Endometrium (tissue), 2 donors: ENCODE measurements at regions not wholly inside any gene's neighbourhood (a gene's known extent, or its start where the extent isn't known, plus 50 kb on each side); places are given as distances from the start of the nearest gene placed in this dataset.
"Not testable (repeated sequence)": the region's sequence is repeated elsewhere in the genome, so short reads cannot be mapped to it uniquely, and the experiment has no call there.

ENCODE experiments used
- FAIRE-seq: peaks from 2 replicates; lab custom pipeline; 2012; peaks lifted over from hg19 to GRCh38; lab: Jason Lieb, UNC
- donor health status: control.
- donor health status: control.

DNA sequence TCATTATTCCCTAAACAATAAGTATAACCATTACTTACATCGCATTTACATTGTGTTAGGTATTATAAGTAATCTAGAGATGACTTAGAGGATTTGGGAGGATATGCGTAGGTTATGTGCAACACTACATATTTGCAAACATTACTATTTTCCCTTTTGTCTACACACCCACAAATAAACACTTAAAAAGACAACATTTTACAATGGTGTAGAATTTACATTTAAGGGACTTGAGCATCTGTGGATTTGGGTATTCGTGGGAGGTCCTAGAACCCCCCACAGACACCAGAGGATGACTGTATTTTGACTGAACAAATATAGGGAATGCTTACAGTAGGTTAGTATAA, 220.2 kb upstream of the MYO3A start:
- no peak for FAIRE-seq

GRCh38 chr10:25724241-25724640, 209.8 kb upstream of the MYO3A start:
- FAIRE-seq, result no peak

- FAIRE-seq, result no peak
These were observed 207.9 kb upstream of the MYO3A start for GRCh38 chr10:25725917-25726716.

GRCh38 chr10:25738776-25739175, 195.3 kb upstream of the MYO3A start:
- FAIRE-seq, result no peak

DNA sequence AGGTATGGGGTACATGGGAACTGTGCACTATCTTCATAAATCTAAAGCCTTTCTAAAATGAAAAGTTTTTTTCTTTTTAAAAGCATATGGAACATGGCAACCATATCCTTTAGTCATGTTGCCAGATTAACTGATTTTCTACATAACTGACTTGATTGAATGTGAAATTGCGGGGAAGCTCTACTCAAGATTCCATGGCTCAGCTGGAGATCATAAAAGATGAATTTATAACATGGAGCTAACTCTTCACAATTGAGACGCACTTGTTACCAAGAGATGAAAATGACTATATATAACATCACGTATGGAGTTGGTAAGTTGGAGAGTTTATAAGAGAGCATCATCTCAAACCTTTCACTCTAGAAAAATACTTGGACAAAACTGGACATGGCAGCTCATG, 190.2 kb upstream of the MYO3A start:
- no peak for FAIRE-seq

- FAIRE-seq, result no peak
These were observed 189.5 kb upstream of the MYO3A start for GRCh38 chr10:25744574-25744973.

DNA sequence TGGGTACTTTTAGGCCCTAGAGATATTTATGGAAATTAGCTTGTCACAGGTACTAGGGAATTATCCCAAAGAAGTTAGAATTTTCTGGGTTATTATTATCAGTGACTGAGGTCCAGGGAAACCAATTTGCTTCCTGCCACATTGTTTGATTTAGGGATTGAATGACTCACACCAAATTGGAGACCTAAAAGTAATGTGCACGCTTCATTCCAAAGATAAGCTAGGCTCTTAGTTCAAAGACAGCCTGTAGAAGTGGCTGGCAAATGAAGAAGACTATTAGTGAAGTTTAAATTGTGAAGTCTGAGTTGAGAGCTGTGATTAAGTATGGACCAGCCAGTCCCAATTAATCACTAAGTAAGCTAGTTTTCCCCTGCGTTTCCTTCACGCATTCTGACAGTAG, 188.1 kb upstream of the MYO3A start:
- FAIRE-seq, result no peak

- no peak for FAIRE-seq
These were observed 186.9 kb upstream of the MYO3A start for GRCh38 chr10:25747084-25747483.

- FAIRE-seq, result no peak
These were observed 185.5 kb upstream of the MYO3A start for GRCh38 chr10:25748509-25748908.

- FAIRE-seq, result no peak
These were observed 180.3 kb upstream of the MYO3A start for GRCh38 chr10:25753776-25754175.

DNA sequence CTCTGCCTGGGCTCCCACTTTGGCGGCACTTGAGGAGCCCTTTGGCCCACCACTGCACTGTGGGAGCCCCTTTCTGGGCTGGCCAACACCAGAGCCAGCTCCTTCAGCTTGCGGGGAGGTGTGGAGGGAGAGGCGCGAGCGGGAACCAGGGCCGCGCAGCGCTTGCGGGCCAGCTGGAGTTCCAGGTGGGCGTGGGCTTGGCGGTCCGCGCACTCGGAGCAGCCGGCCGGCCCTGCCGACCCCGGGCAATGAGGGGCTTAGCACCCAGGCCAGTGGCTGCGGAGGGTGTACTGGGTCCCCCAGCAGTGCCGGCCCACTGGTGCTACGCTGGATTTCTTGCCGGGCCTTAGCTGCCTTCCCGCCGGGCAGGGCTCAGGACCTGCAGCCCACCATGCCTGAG, 178.2 kb upstream of the MYO3A start:
- not testable (repeated sequence) for FAIRE-seq

- no peak for FAIRE-seq
These were observed 177.2 kb upstream of the MYO3A start for GRCh38 chr10:25756784-25757183.

GRCh38 chr10:25758041-25758457, 176.0 kb upstream of the MYO3A start:
- no peak for FAIRE-seq

DNA sequence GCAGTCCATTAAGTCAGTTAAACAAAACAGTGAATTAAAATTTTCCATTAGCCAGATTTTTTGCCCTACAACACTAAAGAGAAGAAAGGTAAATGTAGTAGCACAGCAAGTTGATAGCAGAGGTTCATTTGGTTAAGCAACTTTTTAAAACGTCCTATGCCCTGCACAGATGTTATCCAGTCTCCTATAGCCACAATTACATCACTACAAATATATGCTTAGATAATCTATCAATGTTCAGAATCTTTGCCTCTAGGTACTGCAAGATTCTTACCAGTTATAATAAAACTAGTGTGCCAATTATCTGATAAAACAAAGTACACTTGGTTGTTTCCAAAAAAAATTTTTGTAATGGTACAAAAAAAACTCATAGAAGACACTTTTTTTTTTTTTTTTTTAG, 175.5 kb upstream of the MYO3A start:
- no peak for FAIRE-seq

DNA sequence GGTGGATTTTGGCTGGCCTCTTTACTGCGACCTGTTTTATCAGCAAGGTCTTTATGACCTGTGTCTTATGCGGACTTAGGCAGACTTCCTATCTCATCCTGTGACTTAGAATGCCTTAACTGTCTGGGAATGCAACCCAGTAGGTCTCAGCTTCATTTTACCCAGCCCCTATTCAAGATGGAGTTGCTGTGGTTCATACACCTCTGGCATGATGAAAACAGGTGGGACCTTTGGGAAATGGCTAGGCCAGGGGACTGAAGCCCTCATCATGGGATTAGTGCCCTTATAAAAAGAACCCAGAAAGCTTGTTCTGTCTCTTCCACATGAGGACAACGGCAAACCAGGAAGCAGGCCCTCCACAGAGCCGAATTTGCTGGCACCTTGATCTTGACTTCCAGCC, 172.1 kb upstream of the MYO3A start:
- no peak for FAIRE-seq

DNA sequence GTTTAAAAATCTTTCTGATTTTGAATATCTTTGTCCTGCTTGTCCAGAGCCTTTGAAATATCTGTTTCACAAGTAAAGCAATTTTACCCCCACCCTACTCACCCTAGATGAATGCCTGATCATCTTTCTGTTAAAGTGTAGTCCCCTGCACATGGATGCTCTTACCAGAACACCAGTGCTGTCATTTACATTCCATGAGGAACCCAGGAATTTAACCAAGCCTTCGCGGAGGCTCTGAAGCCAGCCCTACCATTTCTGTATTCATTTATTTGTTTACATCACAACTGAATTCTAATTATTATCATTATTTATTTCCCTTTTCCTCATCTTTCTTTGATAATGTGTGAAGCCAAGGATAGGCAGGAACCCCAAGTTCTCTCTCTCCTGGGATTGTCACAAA, 167.8 kb upstream of the MYO3A start:
- FAIRE-seq, result no peak

DNA sequence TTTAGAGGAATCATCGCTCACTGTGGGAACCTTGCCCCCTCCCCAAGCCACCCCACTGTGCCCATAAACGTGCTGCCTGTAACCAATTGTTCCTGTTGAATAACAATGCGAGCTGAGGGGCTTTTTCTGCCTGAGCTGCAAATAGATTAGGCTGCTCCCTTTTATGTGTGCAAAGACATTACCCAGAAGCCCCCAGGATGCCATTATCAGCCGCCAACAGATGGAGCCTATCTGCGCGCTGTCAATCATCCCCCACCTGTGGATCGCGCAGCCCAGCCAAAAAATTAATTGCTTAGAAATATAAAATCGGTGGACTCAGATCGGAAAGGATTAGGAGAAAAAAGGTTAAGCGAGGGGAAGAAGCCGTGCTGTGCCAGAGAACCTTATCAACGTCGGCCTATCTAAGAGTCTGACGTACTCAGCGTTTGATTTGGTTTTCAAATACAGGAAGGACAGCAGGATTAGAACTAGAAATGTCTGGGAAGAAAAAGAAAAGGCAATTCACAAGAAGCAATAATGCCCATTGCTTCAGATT, 167.3 kb upstream of the MYO3A start:
- FAIRE-seq, result no peak

- FAIRE-seq, result no peak
These were observed 165.9 kb upstream of the MYO3A start for GRCh38 chr10:25768167-25768566.

- FAIRE-seq, result no peak
These were observed 155.4 kb upstream of the MYO3A start for GRCh38 chr10:25778646-25779045.

DNA sequence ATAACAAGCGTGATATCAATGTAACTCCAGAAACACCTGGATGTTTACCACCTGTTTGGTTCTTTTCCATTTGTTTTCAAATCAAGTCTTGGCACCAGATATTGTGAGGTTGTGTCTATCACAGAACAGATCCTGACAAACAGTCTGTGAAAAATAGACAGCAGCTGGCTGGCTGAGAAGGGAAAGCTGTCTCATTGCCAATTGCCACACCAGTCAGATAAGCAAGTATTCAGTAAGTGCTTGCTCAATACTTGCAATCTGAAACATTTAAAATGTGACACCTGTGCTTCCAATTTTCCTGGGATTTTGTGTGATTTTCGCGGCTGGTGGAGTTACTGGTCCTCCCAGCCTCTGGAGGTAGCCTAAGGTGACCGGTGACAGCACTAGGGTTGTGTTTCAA, 147.9 kb upstream of the MYO3A start:
- FAIRE-seq, result no peak

- FAIRE-seq, result no peak
These were observed 147.1 kb upstream of the MYO3A start for GRCh38 chr10:25786899-25787298.

GRCh38 chr10:25797888-25798429, 136.1 kb upstream of the MYO3A start:
- FAIRE-seq, result no peak

DNA sequence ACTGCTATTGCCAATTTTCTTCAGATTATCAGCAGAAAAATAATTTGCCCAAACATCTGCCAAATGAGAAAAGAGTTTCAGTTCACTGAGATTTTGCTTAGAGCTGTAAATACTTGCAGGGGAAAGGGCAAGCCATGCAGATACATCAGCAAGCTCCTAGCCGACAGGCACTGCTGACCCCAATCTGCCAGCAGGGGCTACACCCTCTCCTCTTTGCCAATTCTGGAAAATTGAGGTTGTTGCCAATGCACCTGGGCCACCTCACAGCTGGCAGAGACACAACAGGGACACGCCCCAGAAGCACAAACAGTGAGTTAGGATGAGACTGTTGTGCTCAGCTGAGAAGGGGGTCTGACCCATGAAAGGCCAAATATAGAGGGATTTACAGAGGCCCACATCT, 129.5 kb upstream of the MYO3A start:
- no peak for FAIRE-seq

GRCh38 chr10:25805986-25806385, 128.0 kb upstream of the MYO3A start:
- FAIRE-seq, result no peak
